HepG2 (cell line): ENCODE measurements at regions not wholly inside any gene's neighbourhood (a gene's known extent, or its start where the extent isn't known, plus 50 kb on each side); places are given as distances from the start of the nearest gene placed in this dataset.

ENCODE experiments used
- HDAC2 ChIP-seq: sonication (generic); formaldehyde crosslinking; IDR thresholded peaks from 2 replicates; pipeline ENCODE4 v1.4.0; 2020; ENCODE audit warnings: missing genetic modification reagents
- TF ChIP-seq, protein P1 (sequence below): sonication (generic); formaldehyde crosslinking; IDR thresholded peaks from 2 replicates; pipeline ENCODE4 v1.8.1; 2022; ENCODE audit warnings: low read depth, mild to moderate bottlenecking, missing genetic modification reagents

DNA sequence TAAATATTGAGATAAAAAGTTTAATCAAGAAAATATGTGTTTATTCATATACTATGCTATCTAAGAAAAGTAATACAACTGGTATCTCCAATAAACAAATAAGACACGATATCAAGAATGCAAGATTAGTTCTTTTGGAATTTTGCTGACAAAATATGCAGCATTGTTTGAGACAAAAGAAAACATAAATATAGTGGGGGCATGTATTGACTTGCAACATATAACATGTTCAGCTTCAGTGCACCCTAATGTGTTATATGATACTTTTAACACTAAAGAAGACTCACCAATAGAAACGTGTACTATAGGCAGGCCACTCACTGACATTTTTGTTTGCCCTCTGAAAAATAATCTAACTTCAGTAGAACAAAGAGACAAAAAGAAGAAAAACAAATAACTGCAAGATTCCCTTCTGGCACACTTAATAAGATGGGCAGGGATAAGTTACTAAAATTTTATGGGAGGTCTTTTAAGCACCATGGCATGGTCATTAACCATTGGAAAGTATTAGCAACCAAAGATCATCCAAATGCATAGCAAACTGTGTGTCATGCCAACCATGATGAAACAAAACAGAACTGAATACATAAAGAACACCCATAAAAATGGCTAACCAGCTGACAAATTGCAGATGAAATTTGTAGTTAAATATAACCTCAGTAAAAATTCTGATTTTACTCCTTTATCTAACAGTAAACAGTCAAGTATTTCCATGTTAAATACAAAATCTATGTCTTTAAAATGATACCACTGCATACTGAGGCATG lies 447.9 kb upstream of the FAM241A start:
- TF ChIP-seq HDAC2 (CRISPR knock-in tag): no peak
- TF ChIP-seq, protein P1, sequence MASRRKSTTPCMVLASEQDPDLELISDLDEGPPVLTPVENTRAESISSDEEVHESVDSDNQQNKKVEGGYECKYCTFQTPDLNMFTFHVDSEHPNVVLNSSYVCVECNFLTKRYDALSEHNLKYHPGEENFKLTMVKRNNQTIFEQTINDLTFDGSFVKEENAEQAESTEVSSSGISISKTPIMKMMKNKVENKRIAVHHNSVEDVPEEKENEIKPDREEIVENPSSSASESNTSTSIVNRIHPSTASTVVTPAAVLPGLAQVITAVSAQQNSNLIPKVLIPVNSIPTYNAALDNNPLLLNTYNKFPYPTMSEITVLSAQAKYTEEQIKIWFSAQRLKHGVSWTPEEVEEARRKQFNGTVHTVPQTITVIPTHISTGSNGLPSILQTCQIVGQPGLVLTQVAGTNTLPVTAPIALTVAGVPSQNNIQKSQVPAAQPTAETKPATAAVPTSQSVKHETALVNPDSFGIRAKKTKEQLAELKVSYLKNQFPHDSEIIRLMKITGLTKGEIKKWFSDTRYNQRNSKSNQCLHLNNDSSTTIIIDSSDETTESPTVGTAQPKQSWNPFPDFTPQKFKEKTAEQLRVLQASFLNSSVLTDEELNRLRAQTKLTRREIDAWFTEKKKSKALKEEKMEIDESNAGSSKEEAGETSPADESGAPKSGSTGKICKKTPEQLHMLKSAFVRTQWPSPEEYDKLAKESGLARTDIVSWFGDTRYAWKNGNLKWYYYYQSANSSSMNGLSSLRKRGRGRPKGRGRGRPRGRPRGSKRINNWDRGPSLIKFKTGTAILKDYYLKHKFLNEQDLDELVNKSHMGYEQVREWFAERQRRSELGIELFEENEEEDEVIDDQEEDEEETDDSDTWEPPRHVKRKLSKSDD (CRISPR knock-in tag): no peak
